C4-2B (cell line): ENCODE measurements at regions not wholly inside any gene's neighbourhood (a gene's known extent, or its start where the extent isn't known, plus 50 kb on each side); places are given as distances from the start of the nearest gene placed in this dataset.

ENCODE experiments used
- ZFX ChIP-seq: fragments of 450-650 bp; IDR thresholded peaks from 2 replicates; pipeline ENCODE4 v1.6.1; 2017
- TF ChIP-seq, protein P1 (sequence below): fragments of 450-650 bp; conservative IDR thresholded peaks from 2 replicates; pipeline ENCODE4 v1.5.1; 2017; ENCODE audit warnings: mild to moderate bottlenecking

DNA sequence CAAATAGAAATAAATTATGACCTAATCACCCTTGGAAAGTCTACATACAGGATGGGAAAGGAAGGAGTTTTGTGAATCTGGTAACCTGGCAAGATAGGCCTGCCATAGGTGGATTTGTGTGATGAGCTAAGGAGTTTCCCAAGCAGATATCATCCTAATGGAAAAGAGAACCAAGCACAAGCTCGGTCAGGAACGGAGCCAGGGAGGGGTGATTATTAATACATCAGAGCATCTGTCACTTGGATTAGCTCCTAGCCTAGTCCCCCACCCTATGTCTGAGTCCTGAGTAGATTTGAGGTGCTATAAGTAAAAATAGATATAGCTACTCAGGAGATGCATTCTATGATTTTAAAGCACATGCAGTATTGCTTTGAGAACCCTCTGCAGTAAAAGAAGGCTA lies 57.3 kb upstream of the SMARCA2 start:
- TF ChIP-seq, protein P1, sequence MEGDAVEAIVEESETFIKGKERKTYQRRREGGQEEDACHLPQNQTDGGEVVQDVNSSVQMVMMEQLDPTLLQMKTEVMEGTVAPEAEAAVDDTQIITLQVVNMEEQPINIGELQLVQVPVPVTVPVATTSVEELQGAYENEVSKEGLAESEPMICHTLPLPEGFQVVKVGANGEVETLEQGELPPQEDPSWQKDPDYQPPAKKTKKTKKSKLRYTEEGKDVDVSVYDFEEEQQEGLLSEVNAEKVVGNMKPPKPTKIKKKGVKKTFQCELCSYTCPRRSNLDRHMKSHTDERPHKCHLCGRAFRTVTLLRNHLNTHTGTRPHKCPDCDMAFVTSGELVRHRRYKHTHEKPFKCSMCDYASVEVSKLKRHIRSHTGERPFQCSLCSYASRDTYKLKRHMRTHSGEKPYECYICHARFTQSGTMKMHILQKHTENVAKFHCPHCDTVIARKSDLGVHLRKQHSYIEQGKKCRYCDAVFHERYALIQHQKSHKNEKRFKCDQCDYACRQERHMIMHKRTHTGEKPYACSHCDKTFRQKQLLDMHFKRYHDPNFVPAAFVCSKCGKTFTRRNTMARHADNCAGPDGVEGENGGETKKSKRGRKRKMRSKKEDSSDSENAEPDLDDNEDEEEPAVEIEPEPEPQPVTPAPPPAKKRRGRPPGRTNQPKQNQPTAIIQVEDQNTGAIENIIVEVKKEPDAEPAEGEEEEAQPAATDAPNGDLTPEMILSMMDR: no peak
- no peak for TF ChIP-seq ZFX
